ENCODE measurements at regions not wholly inside any gene's neighbourhood (a gene's known extent, or its start where the extent isn't known, plus 50 kb on each side); places are given as distances from the start of the nearest gene placed in this dataset.

- no peak for DNase-seq (ENCODE audit: low read depth in 2 of 2)
Measured at GRCh38 chr5:135248801-135249231, 150.2 kb downstream of the MACROH2A1 start.

DNA sequence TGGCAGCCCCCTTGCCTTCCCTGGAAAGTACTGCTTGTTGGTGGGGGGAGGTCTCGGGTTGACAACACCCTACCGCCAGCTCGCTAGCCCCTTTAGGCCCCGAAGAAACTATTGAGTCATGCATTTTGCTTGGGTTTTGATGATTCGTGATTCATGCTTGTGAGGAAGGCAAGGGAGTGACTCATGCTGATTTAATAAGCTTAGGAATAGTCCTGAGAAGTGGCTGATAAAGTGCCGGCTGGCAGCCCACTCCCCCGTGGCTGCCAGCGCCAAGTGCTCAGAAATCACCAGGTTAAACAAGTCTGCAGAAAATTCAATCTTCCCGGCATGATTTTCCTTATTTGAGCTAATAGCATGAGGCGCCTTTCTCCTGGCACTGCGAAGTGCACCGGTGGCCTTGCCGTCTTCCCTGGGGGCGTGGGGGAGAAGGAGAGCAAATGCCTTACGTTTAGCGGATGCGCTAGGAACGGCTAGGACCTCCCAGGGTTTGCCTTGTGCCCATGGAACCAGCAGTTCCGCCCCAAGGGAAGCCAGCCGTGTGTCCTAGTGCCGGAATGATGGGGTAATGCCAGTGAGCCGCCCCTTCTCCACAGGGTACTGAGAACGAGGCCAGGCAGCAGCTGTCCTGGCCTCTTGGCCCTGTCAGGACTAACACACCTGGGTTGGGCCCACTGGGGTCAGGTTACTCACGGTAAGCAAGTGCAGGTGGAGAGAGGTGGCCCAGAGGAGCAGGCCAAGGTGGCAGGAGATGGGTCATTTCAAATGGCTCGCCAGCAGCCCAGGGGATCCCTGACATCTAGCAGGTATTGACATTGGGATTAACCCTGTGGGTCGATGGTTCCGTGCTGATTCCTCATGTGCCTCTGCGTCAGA lies 151.9 kb downstream of the MACROH2A1 start:
- DNase-seq (ENCODE audit: low read depth in 2 of 2): no peak

DNA sequence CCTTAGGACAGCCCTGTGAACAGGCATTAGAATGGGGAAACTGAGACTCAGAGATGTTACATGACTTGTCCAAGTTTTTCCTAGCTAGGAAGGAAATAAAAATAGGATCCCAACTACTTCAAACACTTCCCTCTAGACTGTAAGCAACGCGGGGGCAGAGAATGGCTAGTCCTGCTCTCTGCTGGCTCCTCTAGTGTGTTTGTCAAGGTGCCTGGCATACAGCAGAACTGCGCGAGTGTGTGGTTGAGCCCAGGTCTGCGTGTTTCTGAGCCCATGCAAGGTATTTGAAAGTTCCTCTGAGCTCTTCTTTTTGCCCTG lies 152.5 kb downstream of the MACROH2A1 start:
- DNase-seq (ENCODE audit: low read depth in 2 of 2): no peak

GRCh38 chr5:135245521-135246499 lies 153.2 kb downstream of the MACROH2A1 start:
- DNase-seq (ENCODE audit: low read depth in 2 of 2): no peak

DNA sequence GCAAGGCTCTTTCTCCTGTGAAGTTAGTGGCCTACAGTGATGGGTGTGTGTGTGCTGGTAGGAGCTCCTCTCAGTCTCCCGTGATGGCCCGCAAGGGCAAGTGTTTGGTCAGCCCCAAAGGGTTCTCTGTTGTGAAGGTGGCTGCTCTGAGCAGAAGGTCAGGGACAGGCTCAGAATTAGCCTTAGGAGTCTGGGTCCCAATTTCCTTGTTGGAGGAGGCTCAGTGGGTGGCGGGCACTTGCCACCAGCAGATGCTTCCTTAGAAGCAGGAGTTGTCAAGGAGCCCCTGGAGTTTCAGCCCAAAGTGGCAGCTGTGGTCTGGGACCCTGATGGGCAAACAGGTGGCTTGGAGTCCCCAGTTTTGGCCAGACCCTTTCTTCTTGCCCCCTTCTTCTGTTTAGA lies 154.4 kb downstream of the MACROH2A1 start:
- no peak for DNase-seq (ENCODE audit: low read depth in 2 of 2)

GRCh38 chr5:135243556-135244285 lies 155.3 kb downstream of the MACROH2A1 start:
- no peak for DNase-seq (ENCODE audit: low read depth in 2 of 2)

DNA sequence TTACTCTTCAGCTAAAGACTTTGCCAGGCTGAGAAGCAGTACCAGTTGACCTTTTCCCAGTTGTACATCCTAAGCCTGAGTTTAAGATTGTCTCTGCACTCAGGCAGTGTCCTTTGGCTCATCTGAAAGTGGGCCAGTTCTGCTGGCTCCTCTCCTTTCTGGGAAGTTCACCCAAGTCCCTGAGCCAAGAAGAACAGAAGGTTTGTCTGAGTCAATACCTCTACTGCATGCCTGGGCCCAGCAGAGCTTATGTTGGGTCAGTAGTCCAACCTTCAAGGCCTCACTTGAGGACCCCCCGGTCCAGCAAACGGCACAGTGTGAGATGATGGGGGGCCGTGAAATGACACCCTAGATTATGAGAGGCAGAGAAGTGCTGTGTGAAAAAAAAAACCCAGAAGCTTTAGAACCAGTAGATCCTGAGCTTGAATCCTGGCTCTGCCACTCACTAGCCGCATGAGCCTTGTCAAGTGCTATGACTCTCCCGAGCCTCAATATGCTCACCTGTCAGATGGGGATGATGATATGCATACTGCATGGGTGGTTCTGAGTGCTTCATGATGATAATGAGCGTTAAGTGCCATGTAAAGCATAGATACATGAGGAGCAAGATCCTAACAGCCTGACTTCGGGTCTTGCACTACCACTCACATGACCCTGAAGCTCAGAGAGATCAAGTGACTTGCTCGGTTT lies 156.0 kb downstream of the MACROH2A1 start:
- DNase-seq (ENCODE audit: low read depth in 2 of 2): no peak

GRCh38 chr5:135242021-135242865 lies 156.8 kb downstream of the MACROH2A1 start:
- no peak for DNase-seq (ENCODE audit: low read depth in 2 of 2)

- DNase-seq (ENCODE audit: low read depth in 2 of 2): no peak
Measured at GRCh38 chr5:135241536-135241935, 157.5 kb downstream of the MACROH2A1 start.

GRCh38 chr5:135240781-135241360 lies 158.2 kb downstream of the MACROH2A1 start:
- no peak for DNase-seq (ENCODE audit: low read depth in 2 of 2)

DNA sequence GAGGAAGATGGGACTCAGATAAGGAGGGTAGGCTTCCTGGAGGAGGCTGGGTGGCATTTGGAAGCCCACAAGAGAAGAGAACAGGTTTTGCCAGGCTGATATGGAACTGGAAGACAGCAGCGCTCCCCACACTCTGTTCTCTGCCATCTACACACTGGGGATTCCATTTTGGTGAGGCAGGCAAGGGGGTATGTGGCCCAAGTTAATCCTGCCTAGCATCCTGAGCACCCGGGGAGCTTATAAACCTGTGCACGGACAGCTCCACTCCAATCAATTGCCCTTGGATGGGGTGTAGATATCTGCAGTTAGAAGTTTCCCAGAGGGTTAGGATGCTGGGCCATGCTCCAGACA lies 158.8 kb downstream of the MACROH2A1 start:
- DNase-seq (ENCODE audit: low read depth in 2 of 2): no peak

DNA sequence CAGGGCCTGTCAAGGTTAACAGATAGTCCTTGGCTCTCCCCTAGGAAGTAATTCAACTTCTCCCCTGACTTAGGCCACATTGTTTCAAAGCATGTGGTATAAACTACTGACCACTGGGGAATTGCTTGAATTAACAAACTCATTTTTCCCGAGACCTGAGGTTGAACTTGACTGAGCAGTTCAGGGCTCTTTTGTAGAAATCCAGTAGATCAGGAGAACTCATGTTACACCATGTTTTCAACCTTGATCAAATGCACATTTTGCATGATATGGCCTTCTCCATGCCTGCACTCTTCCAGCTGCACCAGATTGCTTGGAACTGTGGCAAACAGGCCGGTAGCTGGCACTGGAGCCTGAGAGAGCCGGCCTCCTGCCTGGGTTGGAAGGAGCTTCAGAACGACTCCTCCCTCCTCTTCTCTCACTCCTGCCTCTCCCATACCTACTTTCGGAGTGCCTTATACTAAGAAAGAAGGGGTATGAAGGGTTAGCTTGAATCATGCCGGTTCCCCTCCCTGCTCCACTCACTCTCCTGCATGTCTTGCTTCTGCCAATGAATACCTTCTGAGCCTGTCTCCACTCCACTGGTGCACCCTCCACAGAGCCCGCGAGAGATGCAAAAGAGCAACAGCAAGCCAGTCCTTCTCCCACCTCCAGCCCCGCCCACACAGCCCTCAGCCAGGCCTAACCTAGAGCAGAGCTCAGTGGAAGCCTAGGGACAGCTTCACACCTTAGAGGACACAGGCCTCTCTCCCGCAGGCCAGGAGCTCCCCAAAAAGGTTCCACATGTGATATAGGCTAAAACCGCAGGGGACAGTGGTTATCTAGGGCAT lies 159.4 kb downstream of the MACROH2A1 start:
- DNase-seq (ENCODE audit: low read depth in 2 of 2): no peak

- DNase-seq (ENCODE audit: low read depth in 2 of 2): no peak
Measured at GRCh38 chr5:135238622-135239452, 160.2 kb downstream of the MACROH2A1 start.

DNA sequence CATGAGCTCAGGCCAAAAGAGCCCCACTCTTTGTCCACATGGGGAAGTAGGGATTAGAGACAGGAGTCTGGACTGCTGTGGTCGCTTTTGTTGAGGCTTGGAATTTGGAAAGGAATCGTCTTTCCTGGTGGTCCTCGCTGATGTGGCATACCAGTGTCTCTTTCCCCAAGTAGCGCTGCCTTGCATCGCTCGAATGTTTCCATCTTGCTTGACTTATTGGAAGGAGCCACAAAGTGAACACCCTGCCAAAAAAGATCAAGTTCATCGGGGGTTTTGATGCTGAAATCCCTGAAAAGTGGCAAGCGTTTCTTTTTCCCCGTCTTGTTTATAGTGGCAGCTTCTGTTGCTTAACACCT lies 161.3 kb downstream of the MACROH2A1 start:
- DNase-seq (ENCODE audit: low read depth in 2 of 2): no peak

DNA sequence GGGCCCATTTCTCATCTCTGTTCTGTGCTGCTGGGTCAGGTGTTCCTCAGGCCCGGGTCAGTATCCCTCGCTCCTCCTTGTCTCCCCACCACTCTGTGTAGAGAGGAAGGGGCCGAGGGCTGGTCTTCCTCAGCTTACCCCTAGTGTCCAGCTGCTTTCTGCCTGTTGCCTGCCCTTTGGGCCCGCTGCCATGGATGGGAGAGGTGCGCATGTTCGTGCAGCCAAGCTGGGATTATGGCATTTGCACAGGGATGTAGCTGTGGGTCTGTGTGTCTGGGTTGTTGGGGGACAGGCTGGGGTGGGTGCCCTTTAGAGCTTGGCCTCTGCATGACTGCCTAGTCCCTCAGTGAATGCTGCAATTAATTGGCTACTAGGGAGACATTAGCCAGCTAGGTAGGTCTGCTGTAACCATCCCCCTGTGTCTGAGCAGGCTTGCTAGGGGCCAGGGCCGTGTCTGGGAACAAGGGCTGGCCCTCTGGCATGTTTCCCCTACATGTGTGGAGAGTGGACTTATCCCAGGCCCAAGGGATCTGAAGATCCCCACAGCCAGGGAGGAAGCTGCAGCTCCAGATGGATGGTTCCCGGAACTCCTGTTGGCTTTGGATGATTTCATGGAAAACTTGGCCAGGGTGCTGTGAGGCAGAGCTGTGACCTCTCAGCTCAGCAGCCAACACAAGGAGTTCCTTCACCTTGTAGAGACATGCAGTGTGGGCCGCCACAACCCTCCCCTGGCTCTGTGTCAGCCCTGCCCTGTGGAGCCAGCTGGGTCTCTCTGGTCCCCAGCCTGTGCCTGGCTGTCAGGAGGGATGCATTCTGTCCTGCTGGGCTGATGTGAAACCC lies 161.9 kb downstream of the MACROH2A1 start:
- DNase-seq (ENCODE audit: low read depth in 2 of 2): no peak

DNA sequence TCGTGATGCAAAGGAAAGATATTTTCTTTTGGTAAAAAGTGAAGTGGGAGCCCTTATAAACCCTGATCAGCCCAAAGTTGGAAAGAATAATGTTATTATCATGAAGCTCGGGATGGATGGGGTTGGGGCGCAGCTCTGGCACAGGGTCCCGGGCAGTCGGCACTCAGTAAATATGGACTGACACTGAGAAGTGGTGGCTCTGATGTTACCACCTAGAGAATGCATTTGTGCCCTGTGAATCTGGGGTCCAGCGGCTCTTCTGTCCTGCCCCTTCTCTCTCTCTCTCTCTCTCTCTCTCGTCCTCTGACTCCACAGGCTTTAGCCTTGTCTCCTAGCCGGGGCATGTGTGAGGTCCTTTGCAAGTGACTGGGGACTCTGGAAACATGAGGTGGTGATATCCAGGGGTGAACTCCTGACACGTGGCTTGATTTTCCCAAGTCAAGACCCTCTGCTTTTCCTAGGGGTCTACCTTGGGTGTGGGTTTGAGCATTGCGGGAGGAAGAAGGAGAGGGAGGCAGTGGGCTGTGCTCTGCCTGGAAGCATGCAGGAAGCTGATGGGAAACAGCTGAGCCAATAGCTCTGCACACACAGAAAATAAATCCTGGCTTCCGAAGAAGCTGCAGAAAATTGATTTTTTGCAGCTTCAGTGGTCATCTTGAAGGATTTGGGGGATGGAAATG lies 162.7 kb downstream of the MACROH2A1 start:
- DNase-seq (ENCODE audit: low read depth in 2 of 2): no peak
